Mesenchymal stem cell (in vitro differentiated cells and primary cell): ENCODE measurements at regions not wholly inside any gene's neighbourhood (a gene's known extent, or its start where the extent isn't known, plus 50 kb on each side); places are given as distances from the start of the nearest gene placed in this dataset.

Source experiments
- DNase-seq: peaks from one replicate; pipeline ENCODE4 v3.0.0-alpha.2; 2013
- H2AFZ ChIP-seq: one replicate; pipeline ENCODE4 v1.6.1; 2013; ENCODE audit warnings: low read depth, mild to moderate bottlenecking, control low read depth, inconsistent platforms, low read length, moderate library complexity
- H2AK5ac ChIP-seq: 2 replicates; pipeline ENCODE4 v1.6.1; 2013; ENCODE audit warnings: low read length, moderate library complexity, mild to moderate bottlenecking, inconsistent platforms; ENCODE audit not compliant: severe bottlenecking
- H2BK120ac ChIP-seq: one replicate; pipeline ENCODE4 v1.6.1; 2013; ENCODE audit warnings: low read depth, mild to moderate bottlenecking, inconsistent platforms, low read length, moderate library complexity
- H2BK12ac ChIP-seq, 2 experiments: one replicate each; pipeline ENCODE4 v1.6.1; 2013; ENCODE audit warnings: inconsistent platforms in 2 of 2, low read length in 2 of 2, mild to moderate bottlenecking in 2 of 2, moderate library complexity in 2 of 2, control low read depth in 1 of 2
- H2BK15ac ChIP-seq: one replicate; pipeline ENCODE4 v1.6.1; 2013; ENCODE audit warnings: mild to moderate bottlenecking, low read depth, inconsistent platforms; ENCODE audit not compliant: poor library complexity, severe bottlenecking
- H2BK5ac ChIP-seq: 2 replicates; pipeline ENCODE4 v1.6.1; 2013; ENCODE audit warnings: low read depth, mild to moderate bottlenecking, low read length, control low read depth, inconsistent platforms; ENCODE audit not compliant: poor library complexity, severe bottlenecking
- H3K14ac ChIP-seq, 2 experiments: one replicate each; pipeline ENCODE4 v1.6.1; 2013; ENCODE audit warnings: inconsistent platforms in 2 of 2, low read length in 2 of 2, control low read depth in 1 of 2, mild to moderate bottlenecking in 1 of 2, moderate library complexity in 1 of 2
- H3K18ac ChIP-seq, 2 experiments: one replicate each; pipeline ENCODE4 v1.6.1; 2013; ENCODE audit warnings: inconsistent platforms in 2 of 2, low read length in 2 of 2, control low read depth in 1 of 2, low read depth in 1 of 2, mild to moderate bottlenecking in 1 of 2
- H3K23ac ChIP-seq, 2 experiments: one replicate each; pipeline ENCODE4 v1.6.1; 2013; ENCODE audit warnings: inconsistent platforms in 2 of 2, low read length in 2 of 2, mild to moderate bottlenecking in 2 of 2, moderate library complexity in 2 of 2, control low read depth in 1 of 2
- H3K27ac ChIP-seq: 2 replicates; pipeline ENCODE4 v1.5.1; 2013; ENCODE audit warnings: mild to moderate bottlenecking, moderate library complexity, low read length, control low read depth, inconsistent platforms; ENCODE audit not compliant: poor library complexity, severe bottlenecking
- H3K27me3 ChIP-seq, 2 experiments: 2 replicates each; pipeline versions ENCODE4 v1.6.1 to v1.7.0; 2013; ENCODE audit warnings: low read length in 2 of 2, mild to moderate bottlenecking in 2 of 2, moderate library complexity in 2 of 2, control low read depth in 1 of 2, inconsistent platforms in 1 of 2; ENCODE audit not compliant: control insufficient read depth in 1 of 2, insufficient read depth in 1 of 2
- H3K36me3 ChIP-seq, 2 experiments: 2 replicates each; pipeline versions ENCODE4 v1.6.1 to v1.7.0; 2013; ENCODE audit warnings: low read length in 2 of 2, control low read depth in 1 of 2, inconsistent platforms in 1 of 2, low read depth in 1 of 2, mild to moderate bottlenecking in 1 of 2; ENCODE audit not compliant: insufficient read depth in 2 of 2, control insufficient read depth in 1 of 2
- H3K4ac ChIP-seq, 2 experiments: one replicate each; pipeline ENCODE4 v1.6.1; 2013; ENCODE audit warnings: inconsistent platforms in 2 of 2, low read length in 2 of 2, mild to moderate bottlenecking in 2 of 2, moderate library complexity in 2 of 2, control low read depth in 1 of 2, low read depth in 1 of 2
- H3K4me1 ChIP-seq: 2 replicates; pipeline ENCODE4 v1.6.1; 2013; ENCODE audit warnings: low read depth, low read length, control low read depth; ENCODE audit not compliant: control insufficient read depth, insufficient read depth
- H3K4me2 ChIP-seq: 2 replicates; pipeline ENCODE4 v1.6.1; 2013; ENCODE audit warnings: low read length, mild to moderate bottlenecking, inconsistent platforms; ENCODE audit not compliant: poor library complexity, severe bottlenecking
- H3K4me3 ChIP-seq, 2 experiments: 2 replicates each; pipeline versions ENCODE4 v1.5.1 to v1.7.0; 2013; ENCODE audit warnings: low read length in 2 of 2, mild to moderate bottlenecking in 2 of 2, control low read depth in 1 of 2, low read depth in 1 of 2; ENCODE audit not compliant: insufficient read depth in 1 of 2
- H3K79me1 ChIP-seq: replicated peaks from 2 replicates; pipeline ENCODE4 v1.6.1; 2013; ENCODE audit warnings: mild to moderate bottlenecking, control low read depth, low read length, inconsistent platforms; ENCODE audit not compliant: poor library complexity, severe bottlenecking
- H3K9ac ChIP-seq: 2 replicates; pipeline ENCODE4 v1.7.0; 2013; ENCODE audit warnings: mild to moderate bottlenecking, low read length, moderate library complexity
- H3K9me3 ChIP-seq: 2 replicates; pipeline ENCODE4 v1.7.0; 2013; ENCODE audit warnings: mild to moderate bottlenecking, low read length; ENCODE audit not compliant: control insufficient read depth
- H4K8ac ChIP-seq: one replicate; pipeline ENCODE4 v1.6.1; 2013; ENCODE audit warnings: inconsistent platforms, mild to moderate bottlenecking, low read length, moderate library complexity
- H4K91ac ChIP-seq: one replicate; pipeline ENCODE4 v1.6.1; 2013; ENCODE audit warnings: mild to moderate bottlenecking, low read length, inconsistent platforms
- WGBS: methylation state at CpG from one replicate; pipeline ENCODE4 v1.1.7; 2013; ENCODE audit warnings: mixed read lengths; 5-methylcytosine and 5-hydroxymethylcytosine counted together

DNA sequence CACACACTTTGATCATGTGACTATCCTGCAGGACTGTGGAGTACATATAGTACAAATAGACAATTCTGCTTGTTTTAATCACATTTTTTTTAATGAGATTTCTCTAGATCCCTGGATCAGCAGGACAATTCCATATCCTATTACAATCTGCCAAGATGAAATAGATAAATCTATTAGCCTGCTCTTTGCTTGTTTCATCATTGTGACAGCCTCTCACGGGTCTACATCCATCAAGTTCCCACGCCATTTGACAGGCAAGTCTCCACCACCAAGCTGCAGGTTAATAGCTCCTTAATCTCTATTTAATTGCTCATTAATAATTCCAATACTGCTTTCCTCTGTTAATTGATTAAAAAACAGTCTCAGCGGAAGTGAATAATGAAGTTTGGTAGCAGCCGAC lies 671.5 kb downstream of the CCSER2 start:
- Histone ChIP-seq H2BK12ac (no peak overlapping the region), H3K18ac (no peak overlapping the region), H3K14ac (no peak overlapping the region), H3K9ac (no peak overlapping the region), H2BK120ac (no peak overlapping the region), H3K79me1 (no peaks in the 10 kb centered on the region), H3K4me3 (no peak overlapping the region), H3K4ac (no peak overlapping the region), H3K23ac (no peak overlapping the region), H3K9me3 (peaks cover 2% of the 10 kb centered on the region), H2AK5ac (no peak overlapping the region), H3K27ac (no peak overlapping the region), H3K4me1 (no peaks in the 10 kb centered on the region), H2BK5ac (no peak overlapping the region), H4K91ac (no peak overlapping the region), H3K4me2 (no peak overlapping the region), H2AFZ (no peak overlapping the region), H2BK15ac (no peak overlapping the region), H3K27me3 (no peaks in the 10 kb centered on the region), H3K36me3 (no peaks in the 10 kb centered on the region), H4K8ac (no peak overlapping the region)
- WGBS: 51% methylated on average over 2 of the region's 4 CpGs
- DNase-seq: no peak

DNA sequence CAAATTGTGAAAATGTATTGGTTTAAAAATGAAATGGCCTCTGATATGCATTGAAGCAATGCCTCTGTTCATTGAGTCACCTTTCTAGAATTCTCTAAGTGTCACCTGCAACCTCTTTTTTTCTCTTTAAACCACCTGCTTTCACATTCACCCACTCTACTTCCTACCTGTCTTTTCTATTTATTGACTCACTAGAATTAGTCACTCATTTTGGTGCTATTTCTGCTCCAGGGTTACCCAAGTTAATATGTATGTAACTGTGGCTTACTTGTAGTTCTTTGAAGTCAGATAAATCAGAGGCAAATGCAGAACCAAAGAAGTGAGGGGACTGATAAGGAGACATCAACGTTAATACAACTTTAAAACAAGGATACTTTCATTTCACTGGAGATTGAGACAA lies 674.7 kb downstream of the CCSER2 start:
- H4K91ac ChIP-seq: no peak overlapping the region
- no peak overlapping the region for H3K4me2 ChIP-seq
- H3K4ac ChIP-seq: no peak overlapping the region
- no peak overlapping the region for H4K8ac ChIP-seq
- no peak overlapping the region for H2BK15ac ChIP-seq
- no peaks in the 10 kb centered on the region for H3K79me1 ChIP-seq
- H2BK5ac ChIP-seq: no peak overlapping the region
- no peak overlapping the region for H3K4me3 ChIP-seq
- H3K18ac ChIP-seq: no peak overlapping the region
- H2BK120ac ChIP-seq: no peak overlapping the region
- H3K14ac ChIP-seq: no peak overlapping the region
- WGBS: 0% methylated on average over 1 of the region's 1 CpG
- H3K27ac ChIP-seq: no peak overlapping the region
- peaks cover 2% of the 10 kb centered on the region for H3K9me3 ChIP-seq
- no peak overlapping the region for H2AFZ ChIP-seq
- no peak overlapping the region for H2AK5ac ChIP-seq
- no peak overlapping the region for H3K23ac ChIP-seq
- H3K9ac ChIP-seq: no peak overlapping the region
- H3K4me1 ChIP-seq: no peaks in the 10 kb centered on the region
- DNase-seq: no peak
- no peak overlapping the region for H2BK12ac ChIP-seq
- H3K36me3 ChIP-seq: no peaks in the 10 kb centered on the region
- no peaks in the 10 kb centered on the region for H3K27me3 ChIP-seq

DNA sequence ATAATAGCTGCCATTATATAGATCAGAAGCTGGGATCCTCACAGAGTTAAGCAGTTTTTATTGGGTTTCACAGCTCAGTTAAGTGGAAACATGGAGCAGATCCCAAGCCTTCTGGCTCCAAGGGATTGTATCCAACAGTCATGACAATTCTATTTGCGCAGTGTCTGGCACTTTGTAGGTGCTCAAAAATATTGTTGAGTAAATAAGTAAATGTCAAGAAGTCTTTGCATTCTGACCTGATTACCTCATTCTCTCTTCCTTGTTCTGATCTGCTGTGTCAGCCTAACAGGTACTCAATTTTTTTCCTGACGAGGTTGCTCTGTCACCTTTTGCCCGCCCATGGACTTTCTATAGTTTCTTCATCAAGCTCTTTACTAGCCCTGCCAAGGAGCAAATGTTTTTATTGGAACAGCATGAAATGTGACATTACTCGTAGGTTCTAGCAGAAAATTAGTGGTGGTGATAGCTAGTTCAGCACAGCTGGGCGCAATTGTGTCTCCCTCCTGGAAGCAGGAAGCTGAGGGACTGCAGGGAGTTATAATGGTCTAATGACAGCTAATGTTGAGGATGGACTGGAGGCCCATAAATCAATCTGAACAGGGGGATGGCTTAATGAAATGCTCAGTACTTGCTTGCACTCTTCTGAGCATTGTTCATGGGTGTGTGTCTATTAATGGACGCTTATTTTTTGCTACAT lies 680.2 kb downstream of the CCSER2 start:
- H2AFZ ChIP-seq: no peak overlapping the region
- no peak overlapping the region for H4K91ac ChIP-seq
- no peak overlapping the region for H3K23ac ChIP-seq
- H3K27ac ChIP-seq: no peak overlapping the region
- H3K18ac ChIP-seq: no peak overlapping the region
- WGBS: 69% methylated on average over 6 of the region's 6 CpGs
- no peak overlapping the region for H4K8ac ChIP-seq
- no peaks in the 10 kb centered on the region for H3K36me3 ChIP-seq
- no peak overlapping the region for H3K4me2 ChIP-seq
- H2BK15ac ChIP-seq: no peak overlapping the region
- H3K27me3 ChIP-seq: no peaks in the 10 kb centered on the region
- H3K4ac ChIP-seq: no peak overlapping the region
- no peak overlapping the region for H3K4me3 ChIP-seq
- H3K9me3 ChIP-seq: no peaks in the 10 kb centered on the region
- no peaks in the 10 kb centered on the region for H3K79me1 ChIP-seq
- no peak overlapping the region for H3K9ac ChIP-seq
- no peak overlapping the region for H3K14ac ChIP-seq
- H2AK5ac ChIP-seq: no peak overlapping the region
- H2BK120ac ChIP-seq: no peak overlapping the region
- H2BK12ac ChIP-seq: no peak overlapping the region
- no peak for DNase-seq
- H3K4me1 ChIP-seq: no peaks in the 10 kb centered on the region
- H2BK5ac ChIP-seq: no peak overlapping the region

DNA sequence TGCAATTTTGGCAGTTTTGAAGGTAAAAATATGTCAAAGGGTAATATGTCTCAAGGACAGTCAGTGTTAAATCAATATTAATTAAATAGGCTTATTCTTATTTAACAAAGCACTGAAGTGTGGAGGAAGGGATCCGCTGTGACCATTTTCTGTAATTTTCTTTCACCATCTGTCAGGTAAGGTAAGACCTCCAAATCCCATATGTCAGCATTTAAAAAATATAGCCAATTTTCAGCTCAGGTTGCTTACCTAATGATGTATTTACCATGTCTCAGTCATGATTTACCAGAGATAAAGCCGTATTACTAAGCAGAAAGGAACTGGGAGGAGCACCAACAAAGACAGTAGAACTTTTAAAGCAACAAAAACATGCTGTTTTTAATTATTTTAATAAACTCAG lies 683.9 kb downstream of the CCSER2 start:
- H3K27me3 ChIP-seq: no peaks in the 10 kb centered on the region
- no peaks in the 10 kb centered on the region for H3K9me3 ChIP-seq
- 95% methylated on average over 2 of the region's 2 CpGs for WGBS

More for the DNA sequence above, 683.9 kb downstream of the CCSER2 start:
- Histone ChIP-seq H2BK15ac (no peak overlapping the region), H3K79me1 (no peaks in the 10 kb centered on the region), H2AFZ (no peak overlapping the region), H4K8ac (no peak overlapping the region), H3K4ac (no peak overlapping the region), H3K18ac (no peak overlapping the region), H3K4me3 (no peak overlapping the region), H3K27ac (no peak overlapping the region), H3K4me2 (no peak overlapping the region), H3K14ac (no peak overlapping the region), H3K9ac (no peak overlapping the region), H3K36me3 (no peaks in the 10 kb centered on the region), H2BK12ac (no peak overlapping the region), H4K91ac (no peak overlapping the region), H3K23ac (no peak overlapping the region), H2BK5ac (no peak overlapping the region), H2AK5ac (no peak overlapping the region), H2BK120ac (no peak overlapping the region), H3K4me1 (no peaks in the 10 kb centered on the region)
- DNase-seq: no peak
